Nephron (organoid): ENCODE measurements at regions not wholly inside any gene's neighbourhood (a gene's known extent, or its start where the extent isn't known, plus 50 kb on each side); places are given as distances from the start of the nearest gene placed in this dataset.

Experiments
- H3K27ac Mint-ChIP-seq, 3 experiments: 2 replicates each; pipeline ENCODE4 v1.8.0; 2020; ENCODE audit warnings: mixed read lengths in 3 of 3, mild to moderate bottlenecking in 2 of 3, moderate library complexity in 1 of 3
- H3K27me3 Mint-ChIP-seq: 2 replicates; pipeline ENCODE4 v1.8.0; 2021; ENCODE audit warnings: low read depth, mild to moderate bottlenecking, moderate library complexity, mixed read lengths
- H3K36me3 Mint-ChIP-seq: 2 replicates; pipeline ENCODE4 v1.8.0; 2020; ENCODE audit warnings: low read depth, mixed read lengths
- H3K4me1 Mint-ChIP-seq: 2 replicates; pipeline ENCODE4 v1.8.0; 2020; ENCODE audit warnings: mixed read lengths
- H3K4me3 Mint-ChIP-seq, 3 experiments: 2 replicates each; pipeline ENCODE4 v1.8.0; 2020; ENCODE audit warnings: mild to moderate bottlenecking in 3 of 3, mixed read lengths in 3 of 3, moderate library complexity in 2 of 3
- H3K9me3 Mint-ChIP-seq: 2 replicates; pipeline ENCODE4 v1.8.0; 2020; ENCODE audit warnings: mixed read lengths
- TF ChIP-seq, protein P1 (sequence below), 3 experiments: fragments of 200-600 bp; sonication (generic); IDR thresholded peaks; one replicate each; pipeline ENCODE4 v1.5.0; 2021; ENCODE audit warnings: antibody characterized with exemption in 3 of 3; ENCODE audit not compliant: unreplicated experiment in 3 of 3

GRCh38 chr12:113591480-113591974, 119.9 kb upstream of the LHX5 start:
- TF ChIP-seq, protein P1, sequence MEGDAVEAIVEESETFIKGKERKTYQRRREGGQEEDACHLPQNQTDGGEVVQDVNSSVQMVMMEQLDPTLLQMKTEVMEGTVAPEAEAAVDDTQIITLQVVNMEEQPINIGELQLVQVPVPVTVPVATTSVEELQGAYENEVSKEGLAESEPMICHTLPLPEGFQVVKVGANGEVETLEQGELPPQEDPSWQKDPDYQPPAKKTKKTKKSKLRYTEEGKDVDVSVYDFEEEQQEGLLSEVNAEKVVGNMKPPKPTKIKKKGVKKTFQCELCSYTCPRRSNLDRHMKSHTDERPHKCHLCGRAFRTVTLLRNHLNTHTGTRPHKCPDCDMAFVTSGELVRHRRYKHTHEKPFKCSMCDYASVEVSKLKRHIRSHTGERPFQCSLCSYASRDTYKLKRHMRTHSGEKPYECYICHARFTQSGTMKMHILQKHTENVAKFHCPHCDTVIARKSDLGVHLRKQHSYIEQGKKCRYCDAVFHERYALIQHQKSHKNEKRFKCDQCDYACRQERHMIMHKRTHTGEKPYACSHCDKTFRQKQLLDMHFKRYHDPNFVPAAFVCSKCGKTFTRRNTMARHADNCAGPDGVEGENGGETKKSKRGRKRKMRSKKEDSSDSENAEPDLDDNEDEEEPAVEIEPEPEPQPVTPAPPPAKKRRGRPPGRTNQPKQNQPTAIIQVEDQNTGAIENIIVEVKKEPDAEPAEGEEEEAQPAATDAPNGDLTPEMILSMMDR (IDR thresholded peaks at IDR 0.05; ENCODE audit: unreplicated experiment in 3 of 3): no peak
- Mint-ChIP-seq H3K27me3 (peaks cover 90% of the 10 kb centered on the region), H3K9me3 (peaks cover 8% of the 10 kb centered on the region), H3K36me3 (no peaks in the 10 kb centered on the region), H3K27ac (no peak overlapping the region), H3K4me3 (peak overlapping the region in 2 of 3 experiments; percentile 51 to 63), H3K4me1 (no peaks in the 10 kb centered on the region)

- H3K36me3 Mint-ChIP-seq: no peaks in the 10 kb centered on the region
- H3K4me3 Mint-ChIP-seq: no peak overlapping the region
- H3K27me3 Mint-ChIP-seq: peaks cover 91% of the 10 kb centered on the region
Measured at GRCh38 chr12:113589437-113589836, 117.8 kb upstream of the LHX5 start.

DNA sequence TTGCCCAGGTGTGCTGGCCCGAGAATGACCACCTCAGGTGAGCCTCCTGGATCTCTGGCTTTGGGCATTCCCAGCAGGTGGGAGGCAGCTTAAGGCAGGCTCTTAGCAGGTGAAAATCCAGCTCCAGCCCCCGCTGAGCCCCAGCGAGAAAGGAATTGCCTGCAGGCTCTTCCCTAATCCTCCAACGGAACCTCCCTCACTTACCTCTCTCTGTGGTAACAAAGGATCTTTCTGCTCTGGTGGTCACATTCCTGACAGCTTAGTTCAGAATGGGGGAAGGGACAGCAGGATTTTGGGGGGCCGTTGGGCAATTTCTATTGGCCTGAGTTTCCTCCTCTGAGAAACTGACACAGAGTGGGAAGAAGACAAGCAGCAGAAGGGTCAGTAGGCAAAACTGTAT, 116.0 kb upstream of the LHX5 start:
- TF ChIP-seq, protein P1 (IDR thresholded peaks at IDR 0.05; ENCODE audit: unreplicated experiment in 3 of 3): no peak
- Mint-ChIP-seq H3K4me1 (no peaks in the 10 kb centered on the region), H3K27me3 (peaks cover 90% of the 10 kb centered on the region), H3K36me3 (no peaks in the 10 kb centered on the region), H3K27ac (no peak overlapping the region), H3K9me3 (peaks cover 3% of the 10 kb centered on the region), H3K4me3 (no peak overlapping the region)

More at GRCh38 chr12:113589437-113589836, 117.8 kb upstream of the LHX5 start:
- no peaks in the 10 kb centered on the region for H3K4me1 Mint-ChIP-seq
- H3K9me3 Mint-ChIP-seq: peaks cover 3% of the 10 kb centered on the region
- no peak overlapping the region for H3K27ac Mint-ChIP-seq
- TF ChIP-seq, protein P1 (IDR thresholded peaks at IDR 0.05; ENCODE audit: unreplicated experiment in 3 of 3): no peak

GRCh38 chr12:113586461-113586860, 114.8 kb upstream of the LHX5 start:
- Mint-ChIP-seq H3K27me3 (peaks cover 87% of the 10 kb centered on the region), H3K36me3 (no peaks in the 10 kb centered on the region), H3K4me1 (no peaks in the 10 kb centered on the region), H3K4me3 (no peak overlapping the region), H3K27ac (no peak overlapping the region), H3K9me3 (peaks cover 3% of the 10 kb centered on the region)
- TF ChIP-seq, protein P1 (IDR thresholded peaks at IDR 0.05; ENCODE audit: unreplicated experiment in 3 of 3): no peak

DNA sequence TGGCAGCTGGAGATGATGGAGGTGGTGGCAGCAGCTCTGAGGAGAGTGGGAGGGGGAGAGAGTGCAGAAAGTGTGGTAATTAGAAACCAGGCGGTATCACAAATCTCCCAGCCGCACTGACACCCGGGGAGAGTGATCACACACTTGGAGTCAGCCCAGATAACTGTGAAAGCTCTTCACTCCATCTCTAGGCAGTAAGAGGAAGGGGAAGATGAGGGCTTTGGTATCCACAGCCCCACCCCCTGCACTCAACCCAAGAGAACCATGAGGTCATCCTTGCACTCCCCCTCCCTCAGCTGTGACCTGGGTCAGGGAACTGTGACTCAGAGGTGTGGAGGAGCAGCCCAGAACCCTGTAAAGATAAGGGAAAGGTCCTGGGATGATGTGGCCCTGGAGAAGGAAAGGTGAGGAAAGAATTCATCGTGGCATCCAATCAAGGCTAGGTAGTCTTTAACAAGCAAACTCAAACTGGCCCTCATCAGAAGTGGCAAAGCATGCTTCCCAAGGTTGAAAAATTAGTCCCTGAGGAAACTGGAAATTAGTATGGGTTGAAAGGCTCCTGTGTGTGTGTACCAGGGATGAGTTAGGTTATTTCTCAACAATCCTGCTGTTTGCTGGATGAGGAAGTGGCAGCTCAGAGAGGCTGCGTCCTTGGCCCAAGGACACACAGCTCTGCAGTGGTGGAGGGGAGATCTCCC, 111.0 kb upstream of the LHX5 start:
- H3K27me3 Mint-ChIP-seq: peaks cover 77% of the 10 kb centered on the region
- H3K36me3 Mint-ChIP-seq: no peaks in the 10 kb centered on the region
- TF ChIP-seq, protein P1 (IDR thresholded peaks at IDR 0.05; ENCODE audit: unreplicated experiment in 3 of 3): no peak
- peaks cover 4% of the 10 kb centered on the region for H3K9me3 Mint-ChIP-seq
- H3K4me1 Mint-ChIP-seq: no peaks in the 10 kb centered on the region
- H3K27ac Mint-ChIP-seq: no peak overlapping the region
- no peak overlapping the region for H3K4me3 Mint-ChIP-seq

DNA sequence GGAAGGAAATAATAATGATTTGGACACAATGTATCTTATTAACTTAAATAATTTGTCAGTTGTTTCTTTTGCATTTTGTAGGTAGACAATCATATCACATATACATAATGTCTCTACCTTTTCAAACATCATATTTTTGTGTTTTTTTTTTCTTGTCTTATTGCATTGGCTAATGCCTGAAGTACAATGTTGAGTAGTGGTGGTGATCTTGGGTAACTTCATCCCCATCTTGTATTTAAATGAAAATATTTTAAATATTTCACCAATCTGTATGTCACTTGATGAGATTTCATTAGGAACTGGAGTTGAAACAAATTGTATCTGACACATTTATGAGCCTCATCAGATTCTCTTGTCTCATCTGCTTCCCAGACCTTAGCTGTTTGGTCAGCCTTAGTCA, 109.7 kb upstream of the LHX5 start:
- peaks cover 4% of the 10 kb centered on the region for H3K9me3 Mint-ChIP-seq
- no peaks in the 10 kb centered on the region for H3K4me1 Mint-ChIP-seq
- no peak overlapping the region for H3K4me3 Mint-ChIP-seq
- H3K27ac Mint-ChIP-seq: no peak overlapping the region
- H3K36me3 Mint-ChIP-seq: no peaks in the 10 kb centered on the region
- TF ChIP-seq, protein P1 (IDR thresholded peaks at IDR 0.05; ENCODE audit: unreplicated experiment in 3 of 3): no peak
- peaks cover 79% of the 10 kb centered on the region for H3K27me3 Mint-ChIP-seq
